K562 (cell line): ENCODE measurements at regions not wholly inside any gene's neighbourhood (a gene's known extent, or its start where the extent isn't known, plus 50 kb on each side); places are given as distances from the start of the nearest gene placed in this dataset.

ENCODE experiments used
- ATAC-seq: fragments of 200-7000 bp; cut with Tn5 transposase; 3 replicates; pipeline ENCODE4 v1.9.1; 2020; ENCODE audit warnings: moderate library complexity
- BruUV-seq: library from RNA; stranded (reverse); fragments of 400-500 nt; replicated peaks from 2 replicates; lab custom pipeline; 2021; lab: Mats Ljungman, UMichigan
- CTCF ChIA-PET: fragments of 300-600 bp; formaldehyde crosslinking; extraction: SDS; loops from one replicate; lab custom pipeline; 2021; ENCODE audit warnings: low intra/inter-chr PET ratio; lab: Yijun Ruan, JAX
- POLR2A ChIA-PET: fragments of 300-600, 350-650 bp; sonication (Branson Sonifier 250); formaldehyde crosslinking; extraction: SDS; loops from one replicate; lab custom pipeline; 2021; ENCODE audit warnings: antibody characterized with exemption, inconsistent platforms; lab: Yijun Ruan, JAX
- DNase-seq, 4 experiments: peaks; one replicate each; pipeline versions ENCODE4 v3.0.0 to v3.0.0-alpha.2; 2011 to 2018; ENCODE audit warnings: low spot score in 3 of 4, mixed read lengths in 3 of 4; ENCODE audit errors: extremely low read depth in 1 of 4
- FAIRE-seq: peaks from 2 replicates; lab custom pipeline; 2011; peaks lifted over from hg19 to GRCh38; lab: Jason Lieb, UNC
- H2AFZ ChIP-seq: 2 replicates; pipeline ENCODE4 v1.6.0; 2011; ENCODE audit warnings: low read depth, low read length, control low read depth, inconsistent platforms
- H3K27ac ChIP-seq: fragments of 200-600 bp; 3 replicates; pipeline ENCODE4 v1.8.0; 2011; ENCODE audit warnings: low read depth, mild to moderate bottlenecking, control low read depth, inconsistent platforms, low read length, moderate library complexity, mixed read lengths; ENCODE audit errors: extremely low read depth
- H3K27me3 ChIP-seq, 2 experiments: fragments of 300-600 bp in 1 of 2; 2 replicates in 1 of 2; 3 replicates in 1 of 2; pipeline versions ENCODE4 v1.6.0 to v1.8.0; 2011; ENCODE audit warnings: inconsistent platforms in 2 of 2, low read length in 2 of 2, mild to moderate bottlenecking in 1 of 2, mixed read lengths in 1 of 2, moderate library complexity in 1 of 2; ENCODE audit not compliant: control insufficient read depth in 2 of 2, insufficient read depth in 2 of 2
- H3K36me3 ChIP-seq: fragments of 300-600 bp; 3 replicates; pipeline ENCODE4 v1.8.0; 2011; ENCODE audit warnings: mild to moderate bottlenecking, low read length, inconsistent platforms; ENCODE audit not compliant: control insufficient read depth, insufficient read depth
- H3K4me1 ChIP-seq, 2 experiments: fragments of 200-600 bp in 1 of 2; replicated peaks in 1 of 2; 2 replicates in 1 of 2; 3 replicates in 1 of 2; pipeline versions ENCODE4 v1.5.1 to v1.8.0; 2011; ENCODE audit warnings: inconsistent platforms in 2 of 2, low read length in 2 of 2, mild to moderate bottlenecking in 1 of 2, mixed read lengths in 1 of 2, moderate library complexity in 1 of 2; ENCODE audit not compliant: control insufficient read depth in 2 of 2, insufficient read depth in 2 of 2
- H3K4me2 ChIP-seq: 2 replicates; pipeline ENCODE4 v1.6.1; 2011; ENCODE audit warnings: low read length, control low read depth, inconsistent platforms, mixed read lengths; ENCODE audit not compliant: insufficient read depth
- H3K4me3 ChIP-seq: fragments of 200-600 bp; sonication (generic), shearing (Covaris generic); 2 replicates; pipeline ENCODE4 v1.5.1; 2016; ENCODE audit warnings: control low read depth, inconsistent platforms
- H3K79me2 ChIP-seq: fragments of 200-600 bp; 3 replicates; pipeline ENCODE4 v1.8.0; 2011; ENCODE audit warnings: low read length, inconsistent platforms; ENCODE audit not compliant: control insufficient read depth, insufficient read depth
- H3K9ac ChIP-seq, 2 experiments: 2 replicates each; pipeline versions ENCODE4 v1.6.0 to v1.6.1; 2011; ENCODE audit warnings: low read depth in 2 of 2, low read length in 2 of 2, control low read depth in 1 of 2, inconsistent platforms in 1 of 2, mild to moderate bottlenecking in 1 of 2, mixed read lengths in 1 of 2; ENCODE audit not compliant: insufficient read depth in 1 of 2
- H3K9me1 ChIP-seq: one replicate; pipeline ENCODE4 v1.6.0; 2011; ENCODE audit warnings: inconsistent platforms, mild to moderate bottlenecking, low read length, moderate library complexity; ENCODE audit not compliant: control insufficient read depth, insufficient read depth
- H3K9me3 ChIP-seq: replicated peaks from 2 replicates; pipeline ENCODE4 v1.5.1; 2011; ENCODE audit warnings: low read depth, low read length, inconsistent platforms; ENCODE audit not compliant: control insufficient read depth, insufficient read depth
- H4K20me1 ChIP-seq: replicated peaks from 2 replicates; pipeline ENCODE4 v1.6.1; 2011; ENCODE audit warnings: low read length, inconsistent platforms, mixed read lengths; ENCODE audit not compliant: control insufficient read depth, insufficient read depth
- JUND ChIP-seq, 2 experiments: IDR thresholded peaks; 2 replicates in 1 of 2; 3 replicates in 1 of 2; pipeline ENCODE4 v1.6.1; 2011; ENCODE audit warnings: borderline replicate concordance in 2 of 2, low read depth in 2 of 2, low read length in 2 of 2, improper control_type of control experiment in 1 of 2, missing biosample characterization in 1 of 2, missing genetic modification characterization in 1 of 2, missing genetic modification reagents in 1 of 2
- POLR2G ChIP-seq: fragments of 200-400 bp; formaldehyde crosslinking; IDR thresholded peaks from 2 replicates; pipeline ENCODE4 v1.6.1; 2017; ENCODE audit warnings: low read depth, mild to moderate bottlenecking, antibody characterized with exemption, low read length, moderate library complexity
- ZC3H4 ChIP-seq: sonication (generic); formaldehyde crosslinking; IDR thresholded peaks from 2 replicates; pipeline ENCODE4 v1.9.0; 2021; ENCODE audit warnings: missing genetic modification reagents, borderline replicate concordance
- ZNF696 ChIP-seq: fragments of 250-450 bp; sonication (Bioruptor Pico); conservative IDR thresholded peaks from 2 replicates; pipeline ENCODE4 v1.4.0; 2020; ENCODE audit warnings: mild to moderate bottlenecking, moderate library complexity
- WGBS: fragments of 100-300 bp; shearing (Covaris generic); methylation state at CpG from one replicate; pipeline ENCODE4 v1.1.6; 2016; ENCODE audit warnings: low coverage, mixed read lengths; ENCODE audit not compliant: insufficient coverage; ENCODE audit errors: missing lambda C conversion rate; 5-methylcytosine and 5-hydroxymethylcytosine counted together
- in situ Hi-C: fragments of 300-500 bp; cut with MboI; formaldehyde crosslinking; loops from 4 replicates; pipeline ENCODE4 v1.15.0; 2018; ENCODE audit warnings: inconsistent platforms, mixed read lengths
- intact Hi-C: fragments of 100-400 bp; cut with micrococcal nuclease; formaldehyde crosslinking; loops from 2 replicates; pipeline ENCODE4 v1.14.2; 2022
- TF ChIP-seq, protein P1 (sequence below), 2 experiments: fragments of 450-650 bp in 1 of 2; sonication (generic) in 1 of 2; formaldehyde crosslinking in 1 of 2; IDR thresholded peaks in 1 of 2; conservative IDR thresholded peaks in 1 of 2; 2 replicates each; pipeline versions ENCODE4 v1.6.1 to v1.8.1; 2016 to 2023; ENCODE audit warnings: mild to moderate bottlenecking in 2 of 2, moderate library complexity in 2 of 2, inconsistent platforms in 1 of 2, missing genetic modification reagents in 1 of 2

DNA sequence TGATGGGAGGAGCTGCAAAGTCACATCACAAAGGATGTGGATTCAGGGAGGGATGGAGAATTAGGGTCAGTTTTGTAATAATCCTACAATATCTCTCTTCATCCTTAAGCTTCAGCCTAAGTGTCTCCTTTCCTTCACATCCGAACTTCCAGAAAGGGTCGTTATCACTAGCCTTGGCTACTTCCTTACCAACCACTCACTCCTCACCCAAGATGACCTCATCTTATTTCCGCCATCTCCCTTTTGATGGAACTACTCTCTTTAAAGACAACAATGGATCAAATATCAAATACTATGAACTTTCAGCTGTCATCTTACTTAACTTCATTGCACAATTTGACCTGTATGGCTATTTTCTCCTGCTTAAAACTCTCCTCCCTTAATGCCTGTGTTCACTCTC is 69.6 kb upstream of the BARHL2 start:
- no peak overlapping the region for H2AFZ ChIP-seq
- H3K9ac ChIP-seq, result no peak overlapping the region
- in situ Hi-C loops, result no loop called here
- no peaks in the 10 kb centered on the region for H3K9me1 ChIP-seq
- FAIRE-seq (no peak), DNase-seq (no peak), ATAC-seq (no peak)
- no peak overlapping the region for H3K4me2 ChIP-seq
- H3K4me1 ChIP-seq, result no peaks in the 10 kb centered on the region; a peak in 1 of 5 replicates
- H3K79me2 ChIP-seq, result no peaks in the 10 kb centered on the region
- ChIA-PET POLR2A (interaction anchor here (1.1 kb wide), 1 partner anchor 14 kb away, joined by 4 read pairs; no protein-coding TSS in a partner anchor), CTCF (no interaction called here)
- H4K20me1 ChIP-seq, result no peaks in the 10 kb centered on the region
- intact Hi-C loops, result no loop called here
- no peaks in the 10 kb centered on the region for H3K36me3 ChIP-seq
- no peaks in the 10 kb centered on the region for H3K27me3 ChIP-seq
- TF ChIP-seq, protein P1, sequence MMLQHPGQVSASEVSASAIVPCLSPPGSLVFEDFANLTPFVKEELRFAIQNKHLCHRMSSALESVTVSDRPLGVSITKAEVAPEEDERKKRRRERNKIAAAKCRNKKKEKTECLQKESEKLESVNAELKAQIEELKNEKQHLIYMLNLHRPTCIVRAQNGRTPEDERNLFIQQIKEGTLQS (IDR thresholded peaks at IDR 0.05), result 0 out of 2 replicates have a peak, but pooled peaks have one; percentile 26
- TF ChIP-seq, protein P1 (CRISPR knock-in tag; conservative IDR thresholded peaks at IDR 0.05), result no peak
- TF ChIP-seq ZNF696 (CRISPR knock-in tag) (no peak), ZC3H4 (CRISPR knock-in tag) (no peak), POLR2G (no peak), JUND (IDR thresholded peaks at IDR 0.05; ENCODE audit: borderline replicate concordance, low read depth, low read length) (no peak), JUND (tag; IDR thresholded peaks at IDR 0.05; ENCODE audit: borderline replicate concordance, low read depth, low read length) (0 out of 3 replicates have a peak, but pooled peaks have one; percentile 38)
- 29% methylated on average over 3 of the region's 3 CpGs for WGBS
- H3K9me3 ChIP-seq, result no peaks in the 10 kb centered on the region
- no peak overlapping the region for H3K27ac ChIP-seq
- BruUV-seq, result no TSS peak
- H3K4me3 ChIP-seq, result no peak overlapping the region
